ENCODE measurements at regions not wholly inside any gene's neighbourhood (a gene's known extent, or its start where the extent isn't known, plus 50 kb on each side); places are given as distances from the start of the nearest gene placed in this dataset.

DNA sequence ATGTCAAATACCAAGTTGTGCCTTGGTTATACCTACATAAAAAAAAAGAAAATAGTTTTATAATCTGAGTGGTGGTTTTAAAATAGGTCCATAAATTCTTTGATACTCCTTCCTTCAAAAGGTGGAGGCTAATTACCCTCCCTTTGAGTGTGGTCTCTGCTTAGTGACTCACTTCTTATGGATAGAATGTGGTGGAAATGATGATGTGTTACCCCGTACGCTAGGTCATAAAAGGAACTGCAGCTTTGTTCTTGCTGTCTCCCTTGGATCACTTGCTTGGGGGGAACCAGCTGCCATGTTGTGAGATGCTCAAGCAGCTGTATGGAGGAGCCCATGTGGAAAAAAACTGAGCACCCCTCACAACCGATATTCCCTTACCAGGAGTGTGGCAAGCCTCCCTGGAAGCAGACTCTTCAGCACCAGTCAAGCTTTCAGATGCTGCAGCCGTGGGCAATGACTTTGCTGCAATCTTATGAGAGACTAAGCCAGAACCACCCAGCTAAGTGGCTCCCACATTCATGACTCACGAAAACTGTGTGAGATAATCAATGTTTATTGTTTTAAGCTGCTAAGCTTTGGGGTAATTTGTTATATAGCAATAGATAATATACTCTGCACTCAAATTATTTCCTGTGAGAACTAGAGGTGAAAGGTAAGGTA, 195.0 kb upstream of the GATB start:
- no peak for DNase-seq (ENCODE audit: low read depth in 2 of 3, low spot score in 2 of 3)

DNA sequence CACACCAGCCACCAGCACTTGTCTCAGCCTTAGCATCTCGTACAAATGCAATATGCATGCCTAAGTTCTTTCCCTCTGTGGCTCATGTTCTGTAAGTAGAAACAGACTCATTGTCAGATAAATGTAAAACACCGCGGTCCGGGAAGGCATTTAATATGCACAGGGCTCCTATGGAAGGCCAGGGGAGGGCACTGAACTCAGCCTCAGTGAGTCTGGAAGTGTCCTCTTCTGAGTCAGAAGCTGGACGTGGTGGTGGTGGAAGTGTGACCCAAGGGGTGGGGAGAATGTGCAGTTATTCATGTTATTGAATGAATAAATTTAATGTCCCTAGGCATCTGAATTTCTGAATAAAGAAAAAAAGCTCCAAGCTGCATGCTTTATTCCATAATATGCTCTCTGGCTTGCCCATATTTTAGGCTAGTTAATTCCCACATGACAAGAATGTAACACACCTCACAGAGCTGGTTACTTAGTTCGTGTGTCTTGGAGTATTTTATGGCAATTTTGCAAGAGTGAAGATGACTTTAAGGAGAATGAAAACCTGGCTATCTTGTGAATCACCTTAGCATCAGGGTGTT, 193.1 kb upstream of the GATB start:
- no peak for DNase-seq (ENCODE audit: low read depth in 2 of 3, low spot score in 2 of 3)

DNA sequence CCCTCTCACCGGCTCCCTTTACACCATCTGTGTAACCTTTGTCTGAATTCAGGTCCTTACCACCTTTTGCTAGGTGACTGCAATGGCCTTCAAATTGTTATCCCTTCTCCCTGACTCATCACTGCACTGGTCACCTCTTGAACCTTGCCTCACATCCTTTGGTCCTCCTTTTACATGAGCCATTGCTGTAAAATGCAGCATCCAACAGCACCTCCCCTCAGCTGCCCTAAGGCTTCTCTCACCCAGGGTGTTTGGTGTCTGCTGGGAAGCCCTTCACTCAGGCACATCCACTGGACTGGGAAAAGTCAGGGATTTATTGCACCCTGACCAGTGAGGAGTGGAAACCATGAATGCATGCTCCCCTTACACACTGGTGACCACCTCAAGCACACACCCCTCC, 192.5 kb upstream of the GATB start:
- no peak for DNase-seq (ENCODE audit: low read depth in 2 of 3, low spot score in 2 of 3)

DNA sequence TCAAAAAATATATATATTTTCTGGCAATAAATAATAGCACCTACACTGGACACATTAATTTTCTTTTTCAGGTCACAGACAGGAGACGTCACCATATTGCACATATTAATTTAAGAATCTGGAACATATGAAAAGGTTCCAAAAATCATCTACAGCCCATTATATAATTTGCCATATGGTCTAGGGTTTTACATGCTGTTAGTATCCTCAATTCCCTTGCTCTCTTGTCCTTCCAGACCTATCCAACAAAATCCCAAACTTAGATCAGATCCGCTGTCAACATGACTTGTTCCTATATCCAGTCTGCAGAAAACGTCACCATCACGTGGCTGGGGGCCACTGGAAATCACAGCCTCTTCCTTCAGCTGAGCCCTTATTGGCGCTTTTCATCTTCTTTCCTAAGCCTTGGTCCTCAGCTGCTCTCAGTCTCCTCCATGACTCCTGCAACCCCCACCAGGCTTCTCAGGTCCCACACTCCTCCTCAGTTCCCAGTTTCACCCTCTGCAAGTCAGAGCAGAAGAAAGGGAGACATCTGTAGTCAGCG, 192.0 kb upstream of the GATB start:
- DNase-seq (ENCODE audit: low read depth in 2 of 3, low spot score in 2 of 3), result no peak

DNA sequence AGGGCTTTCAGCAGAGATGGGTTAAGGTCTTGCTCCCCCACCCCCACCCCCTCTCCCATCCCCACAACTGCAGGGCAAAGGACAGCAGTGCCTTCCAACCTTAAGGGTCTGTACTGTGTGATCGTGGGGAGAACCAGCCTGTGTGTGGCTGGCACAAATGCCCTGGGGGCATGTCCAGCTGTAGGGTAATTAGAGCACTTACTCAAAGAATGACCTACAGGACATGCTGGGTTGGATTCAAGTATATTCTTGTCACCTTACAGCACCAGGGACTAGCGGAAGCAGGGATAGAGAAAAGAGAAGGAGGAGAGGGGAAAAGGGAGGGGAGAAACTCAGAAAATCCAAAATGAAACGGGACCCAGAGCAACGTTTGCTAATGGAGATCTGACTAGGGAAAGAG, 191.3 kb upstream of the GATB start:
- DNase-seq (ENCODE audit: low read depth in 2 of 3, low spot score in 2 of 3), result no peak

DNA sequence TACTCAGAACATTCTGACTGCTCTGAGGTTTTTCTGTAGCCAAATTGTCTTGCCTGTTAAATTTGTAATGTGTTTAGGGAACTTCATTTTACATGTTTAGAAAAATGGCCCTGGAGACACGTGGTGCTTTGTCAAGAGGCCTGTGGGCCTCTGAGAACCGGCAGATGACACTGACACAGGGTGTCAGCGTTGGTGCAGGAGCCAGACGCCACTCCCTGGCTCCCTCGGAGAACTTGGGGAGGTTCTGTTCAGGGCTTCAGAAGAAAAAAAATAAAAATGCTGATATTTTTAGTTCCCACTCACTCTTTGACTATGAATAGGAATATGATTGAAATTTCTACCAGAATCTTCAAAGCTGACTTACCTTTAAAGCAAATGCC, 190.9 kb upstream of the GATB start:
- no peak for DNase-seq (ENCODE audit: low read depth in 2 of 3, low spot score in 2 of 3)

DNA sequence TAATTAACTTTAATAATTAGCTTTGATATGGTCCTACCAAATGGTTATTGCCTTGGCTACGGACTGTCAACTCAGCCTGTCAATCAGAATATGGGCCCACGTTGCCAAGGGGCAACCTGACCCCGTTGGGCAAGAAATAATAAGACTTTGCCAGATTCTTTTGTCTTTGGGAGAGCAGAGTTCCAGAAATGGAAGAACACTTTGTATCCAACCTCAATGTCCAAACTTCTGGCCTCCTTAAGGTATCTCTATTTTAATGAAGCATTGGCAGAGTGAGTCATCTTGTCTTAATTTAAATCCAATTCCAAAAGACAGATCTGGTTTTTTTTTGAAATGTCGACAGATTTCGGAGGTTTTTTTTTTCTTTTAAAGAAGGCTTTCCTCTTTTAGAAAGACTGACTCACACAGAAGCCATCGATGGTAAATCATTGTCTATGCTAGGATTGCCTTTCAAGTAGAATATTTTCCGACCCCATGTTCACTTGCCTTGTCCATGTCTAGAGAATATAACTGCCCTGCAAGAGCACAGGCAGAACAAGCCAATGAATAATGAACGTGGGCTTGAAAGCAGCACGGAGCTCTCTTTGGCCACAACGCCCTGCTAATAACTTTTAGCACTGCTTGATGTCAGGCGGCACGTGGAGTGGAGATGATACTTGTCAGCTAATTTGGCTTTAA, 190.3 kb upstream of the GATB start:
- DNase-seq (ENCODE audit: low read depth in 2 of 3, low spot score in 2 of 3), result no peak

DNA sequence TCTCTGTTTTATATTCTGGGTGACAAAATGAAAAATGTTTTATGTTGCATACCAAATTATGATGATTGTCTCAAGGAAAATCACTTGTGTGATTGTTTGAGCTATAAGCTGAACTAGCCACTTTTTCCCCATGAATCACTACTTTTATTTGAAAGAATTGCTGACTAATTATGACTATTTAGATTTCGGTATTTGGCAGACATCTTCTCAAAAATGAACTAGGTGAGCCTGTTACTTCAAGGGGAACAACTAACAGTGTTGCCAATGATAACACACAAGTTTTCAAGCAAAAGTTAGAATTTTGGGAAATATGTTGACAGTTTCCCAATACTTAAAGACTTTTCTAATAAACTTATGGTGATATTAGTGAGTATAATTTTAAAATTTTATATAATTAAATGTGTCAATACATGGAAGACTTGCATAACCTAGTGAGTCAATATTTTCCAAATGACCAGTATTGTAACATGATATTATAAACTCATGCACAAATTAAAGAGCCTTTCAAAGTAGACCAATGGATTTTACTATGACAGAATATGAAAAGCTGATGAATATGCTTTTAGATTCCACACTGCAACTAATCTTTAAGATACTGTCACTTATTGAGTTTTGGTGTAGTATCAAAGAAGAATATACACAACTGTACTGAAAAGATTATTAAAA, 187.7 kb upstream of the GATB start:
- no peak for DNase-seq (ENCODE audit: low read depth in 2 of 3, low spot score in 2 of 3)

DNA sequence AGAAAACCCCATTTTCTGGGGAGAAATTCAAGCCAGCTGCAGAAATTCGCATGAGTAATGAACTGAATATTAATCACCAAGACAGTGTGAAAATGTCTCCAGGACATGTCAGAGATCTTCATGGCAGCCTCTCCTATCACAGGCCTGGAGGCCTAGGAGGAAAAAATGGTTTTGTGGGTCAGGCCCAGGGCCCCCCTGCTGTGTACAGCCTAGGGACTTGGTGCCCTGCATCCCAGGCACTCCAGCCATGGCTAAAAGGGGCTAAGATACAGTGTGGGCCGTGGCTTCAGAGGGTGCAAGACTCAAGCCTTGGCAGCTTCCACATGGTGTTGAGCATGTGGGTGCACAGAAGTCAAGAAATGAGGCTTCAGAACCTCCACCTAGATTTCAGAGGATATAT, 185.9 kb upstream of the GATB start:
- no peak for DNase-seq (ENCODE audit: low read depth in 2 of 3, low spot score in 2 of 3)

DNA sequence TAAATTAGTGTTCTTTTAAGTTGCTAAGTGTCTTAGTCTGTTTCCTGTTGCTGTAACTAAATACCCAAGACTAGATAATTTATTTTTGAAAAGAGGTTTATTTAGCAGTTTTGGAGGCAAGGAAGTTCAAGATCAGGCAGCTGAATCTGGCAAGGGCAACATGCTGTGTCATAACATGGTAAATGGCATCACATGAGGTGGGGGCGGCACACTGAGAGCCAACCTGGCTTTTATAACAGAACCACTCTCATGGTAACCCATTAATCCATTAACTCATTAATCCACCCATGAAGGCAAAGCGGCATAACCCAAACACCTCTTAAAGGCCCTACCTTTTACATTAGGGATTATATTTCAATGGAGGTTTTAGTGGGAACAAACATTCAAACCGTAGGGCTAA, 182.2 kb upstream of the GATB start:
- no peak for DNase-seq (ENCODE audit: low read depth in 2 of 3, low spot score in 2 of 3)

DNA sequence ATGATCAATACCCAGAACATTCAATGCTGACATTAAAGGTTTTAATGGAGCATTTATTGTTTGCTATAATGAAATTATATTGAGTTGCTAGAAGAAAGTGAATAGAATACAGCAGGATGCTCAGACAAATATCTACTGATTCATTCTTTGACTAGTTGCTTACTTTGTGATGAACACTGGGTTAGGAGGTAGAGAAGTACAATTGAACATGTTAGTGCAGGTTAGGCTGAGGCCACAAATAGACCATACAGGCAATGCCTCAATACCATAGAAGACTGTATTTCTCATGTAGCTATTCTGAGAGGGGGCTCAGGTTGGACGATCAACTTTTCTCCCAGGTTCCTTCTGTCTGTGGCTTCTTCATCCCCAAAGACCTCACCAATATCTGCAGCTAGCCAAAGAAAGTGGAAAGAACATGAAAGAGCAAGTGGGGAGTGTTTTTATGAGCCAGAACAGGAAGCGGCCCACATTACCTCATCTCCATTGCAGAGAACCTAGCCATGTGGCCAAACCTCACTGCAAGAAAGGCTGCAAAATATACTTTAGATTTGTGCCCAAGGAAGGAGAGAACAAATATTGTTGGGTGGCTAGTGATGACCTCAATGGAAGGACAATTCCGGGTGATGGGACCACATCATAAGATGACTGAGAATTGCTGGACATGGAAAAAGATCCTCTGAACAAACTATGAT, 180.3 kb upstream of the GATB start:
- DNase-seq (ENCODE audit: low read depth in 2 of 3, low spot score in 2 of 3), result no peak

DNA sequence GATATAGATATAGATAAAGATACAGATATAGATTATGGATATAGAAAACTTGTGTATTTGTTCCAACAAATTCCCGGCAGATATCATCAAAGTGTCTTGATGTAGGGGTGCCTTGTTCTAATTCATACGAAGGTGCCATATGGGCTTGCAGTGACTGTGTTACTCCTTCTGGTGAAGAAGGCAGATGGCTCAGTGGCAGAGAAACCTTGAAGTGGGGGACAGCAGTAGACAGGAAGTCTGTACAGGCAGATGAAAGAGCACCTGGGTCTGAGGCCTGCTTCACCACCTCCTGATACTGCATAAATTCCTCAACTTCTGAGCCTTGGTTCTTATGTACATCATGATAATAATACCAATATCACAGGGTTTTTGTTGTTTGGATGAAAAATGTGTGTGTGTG, 179.5 kb upstream of the GATB start:
- DNase-seq (ENCODE audit: low read depth in 2 of 3, low spot score in 2 of 3), result no peak

DNA sequence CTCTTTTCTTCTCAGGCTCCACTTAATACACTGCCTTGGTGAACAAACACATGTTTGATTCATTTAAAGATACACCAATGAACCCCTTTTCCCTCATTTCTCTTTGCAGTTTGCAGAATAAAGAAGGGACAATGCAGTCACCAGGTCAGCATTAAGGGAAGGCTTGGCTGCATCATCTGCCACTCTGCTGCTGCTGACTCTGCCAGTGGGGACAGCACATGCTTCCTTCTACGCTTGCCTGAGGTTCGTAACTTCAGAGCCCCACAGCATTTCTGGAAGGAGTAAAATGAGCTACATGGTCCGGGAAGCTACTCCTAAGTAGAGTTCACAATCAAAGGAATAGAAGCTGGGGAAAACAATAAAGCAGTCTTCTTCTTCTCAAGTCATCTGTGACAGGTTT, 178.9 kb upstream of the GATB start:
- DNase-seq (ENCODE audit: low read depth in 2 of 3, low spot score in 2 of 3), result no peak

DNA sequence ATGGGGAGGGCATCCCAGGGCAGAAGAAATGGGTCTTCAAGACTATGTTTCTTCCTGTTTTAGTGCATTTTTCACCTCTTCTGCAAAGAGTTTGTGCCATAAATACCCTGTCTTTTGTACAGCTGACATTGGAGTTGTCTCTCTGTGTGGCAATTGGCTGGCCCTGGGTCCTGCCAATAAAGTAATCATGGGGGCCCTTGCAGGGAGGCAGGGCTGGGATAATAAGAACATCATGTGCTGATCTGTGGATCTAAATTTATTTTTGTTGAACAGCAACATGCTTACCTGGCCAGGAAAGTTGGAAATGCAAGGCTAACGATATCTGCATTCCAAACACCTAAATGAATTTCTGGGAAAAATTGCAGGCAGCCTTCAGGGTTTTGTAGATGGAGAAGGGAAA, 174.6 kb upstream of the GATB start:
- no peak for DNase-seq (ENCODE audit: low read depth in 2 of 3, low spot score in 2 of 3)

DNA sequence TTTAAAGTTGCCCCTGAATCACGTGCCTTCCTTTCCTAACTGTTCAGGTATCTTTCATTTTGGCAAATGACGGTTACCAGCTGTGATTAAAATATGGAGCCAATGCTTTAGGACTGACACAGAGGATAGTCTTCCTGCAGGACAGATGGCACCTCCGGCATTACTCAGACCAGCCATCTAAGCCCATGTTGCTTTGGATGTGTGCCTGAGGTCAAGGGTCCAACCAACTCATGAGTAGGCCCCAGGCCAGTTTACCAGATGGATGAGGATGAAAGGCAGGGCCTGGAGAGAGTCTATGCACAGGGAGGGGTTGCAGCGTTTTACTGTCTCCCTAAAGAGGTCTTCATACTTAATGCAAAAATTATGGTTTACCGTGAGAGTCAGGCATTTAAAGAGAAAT, 174.0 kb upstream of the GATB start:
- DNase-seq (ENCODE audit: low read depth in 2 of 3, low spot score in 2 of 3), result no peak

DNA sequence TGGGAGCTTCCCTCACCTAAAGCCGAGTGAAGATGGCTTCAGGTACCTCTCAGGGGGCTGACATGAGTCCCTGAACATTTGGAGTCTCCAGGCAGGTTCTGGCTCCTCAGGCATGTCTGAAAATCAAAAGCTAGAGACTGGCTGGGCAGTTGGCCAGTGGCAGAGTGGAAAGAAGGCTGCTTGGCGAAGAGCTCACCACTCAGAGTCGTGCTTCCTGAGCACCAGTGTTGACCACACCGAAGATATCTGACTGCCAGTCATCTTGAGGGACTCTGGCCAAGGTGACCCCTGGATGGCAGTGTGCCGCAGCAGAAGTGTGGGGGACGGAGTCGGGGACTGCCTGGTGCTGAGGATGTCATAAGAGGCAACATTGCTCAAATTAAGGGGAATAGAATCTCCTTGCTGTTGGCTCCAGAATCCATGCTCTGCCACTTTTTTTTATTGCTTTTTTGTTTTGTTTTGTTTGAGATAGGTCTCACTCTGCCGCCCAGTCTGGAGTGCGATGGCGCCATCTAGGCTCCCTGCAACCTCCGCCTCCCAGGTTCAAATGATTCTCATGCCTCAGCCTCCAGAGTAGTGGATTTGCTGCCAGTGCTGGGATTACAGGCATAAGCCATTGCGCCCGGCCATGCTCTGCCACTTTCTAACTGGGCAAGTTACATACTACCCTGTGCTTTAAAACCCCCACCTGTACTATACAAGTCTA, 172.5 kb upstream of the GATB start:
- no peak for DNase-seq (ENCODE audit: low read depth in 2 of 3, low spot score in 2 of 3)

DNA sequence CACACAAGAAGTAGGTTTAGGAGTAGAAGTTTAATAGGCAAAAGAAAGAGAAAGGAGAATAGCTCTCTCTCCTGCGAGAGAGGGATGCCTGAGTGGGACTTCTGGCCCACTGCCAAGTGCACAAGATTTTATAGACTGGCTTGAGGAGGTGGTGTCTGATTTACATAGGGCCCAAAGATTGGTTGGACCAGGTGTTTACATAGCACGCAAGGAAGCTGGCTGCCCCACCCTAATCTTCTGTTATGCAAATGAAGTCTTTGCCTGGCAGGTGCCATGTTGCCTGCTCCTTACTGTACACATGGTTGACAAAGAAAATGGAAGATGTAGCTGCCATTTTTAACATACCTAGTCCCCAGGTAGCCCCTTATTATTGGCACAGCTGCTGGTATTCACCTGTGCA, 170.8 kb upstream of the GATB start:
- no peak for DNase-seq (ENCODE audit: low read depth in 2 of 3, low spot score in 2 of 3)

DNA sequence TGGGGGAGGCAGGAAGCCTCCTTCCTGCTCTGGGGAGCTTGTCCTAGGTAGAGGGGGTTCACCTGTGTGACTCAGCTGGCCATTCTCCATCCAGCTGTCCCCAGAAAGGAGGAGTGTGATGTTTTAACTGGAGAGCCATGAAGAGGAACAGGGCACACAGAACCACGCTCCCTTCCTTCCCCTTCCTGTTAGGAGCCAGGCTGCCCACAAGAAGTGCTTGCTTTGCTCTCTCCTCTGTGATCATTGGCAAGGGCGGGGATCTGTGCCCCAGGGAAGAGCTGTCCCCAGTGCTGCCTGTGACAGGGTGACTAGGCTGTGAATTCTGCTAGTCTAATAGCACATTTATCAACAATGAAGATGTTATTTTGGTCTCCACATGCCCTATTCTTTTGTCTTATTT, 169.6 kb upstream of the GATB start:
- no peak for DNase-seq (ENCODE audit: low read depth in 2 of 3, low spot score in 2 of 3)

DNA sequence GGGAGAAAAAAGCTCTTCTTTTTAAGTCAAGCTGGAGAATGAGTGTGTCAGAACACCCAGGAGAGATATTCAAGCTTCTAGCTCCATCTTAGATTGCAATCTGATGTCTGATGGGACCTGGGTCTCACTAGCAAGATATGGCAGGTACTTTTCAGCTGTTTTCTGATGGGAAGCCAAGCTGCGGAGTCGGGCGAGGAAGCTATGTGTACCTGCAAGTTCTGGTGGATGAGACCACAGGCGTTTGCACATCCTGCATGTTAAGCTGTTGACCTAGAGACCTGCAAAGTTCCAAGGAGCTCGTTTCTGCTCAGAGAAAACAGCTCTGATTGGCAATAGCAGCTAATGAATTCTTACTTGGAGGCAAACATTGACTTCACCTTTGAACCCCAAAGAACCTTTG, 167.3 kb upstream of the GATB start:
- DNase-seq (ENCODE audit: low read depth in 2 of 3, low spot score in 2 of 3), result no peak

DNA sequence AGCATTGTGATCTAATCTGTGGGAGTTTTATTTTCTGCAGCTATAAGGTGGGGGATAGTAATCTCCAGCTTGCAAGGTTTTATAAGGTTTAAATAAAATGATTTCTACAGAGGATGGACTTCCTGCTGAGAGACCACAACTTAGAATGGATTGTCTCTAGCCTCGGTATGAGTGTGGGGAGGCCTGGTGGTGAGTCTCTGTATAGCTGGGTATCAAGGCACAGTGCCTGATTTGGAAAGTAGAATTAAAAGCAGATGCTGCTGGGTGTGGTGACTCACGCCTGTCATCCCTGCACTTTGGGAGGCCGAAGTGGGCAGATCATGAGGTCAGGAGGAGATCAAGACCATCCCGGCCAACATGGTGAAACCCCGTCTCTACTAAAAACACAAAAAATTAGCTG, 162.0 kb upstream of the GATB start:
- no peak for DNase-seq (ENCODE audit: low read depth in 2 of 3, low spot score in 2 of 3)

DNA sequence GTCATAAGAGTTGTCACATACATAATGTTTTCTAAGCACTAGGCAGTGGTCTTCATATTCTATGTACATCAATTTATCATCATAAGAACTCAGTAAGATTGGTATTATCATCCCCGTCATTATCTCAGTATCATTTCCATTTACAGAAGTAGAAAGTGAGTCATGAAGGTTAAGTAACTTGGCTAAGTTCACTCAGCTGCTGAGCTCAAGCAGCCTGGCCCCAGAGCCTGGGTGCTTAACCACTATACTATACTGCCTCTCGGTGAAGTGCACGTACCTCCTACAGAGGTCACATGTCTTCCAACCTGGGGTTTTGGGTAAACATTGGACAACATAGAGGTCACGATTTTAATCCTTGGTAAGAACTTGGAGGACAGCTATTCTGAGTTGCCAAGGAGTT, 161.5 kb upstream of the GATB start:
- DNase-seq (ENCODE audit: low read depth in 2 of 3, low spot score in 2 of 3), result no peak

Data from hematopoietic multipotent progenitor cell (in vitro differentiated cells).